Activated naive CD8-positive, alpha-beta T cell treated with anti-CD3 and anti-CD28 coated beads for 36 hours (primary cell): ENCODE measurements at regions not wholly inside any gene's neighbourhood (a gene's known extent, or its start where the extent isn't known, plus 50 kb on each side); places are given as distances from the start of the nearest gene placed in this dataset.

ENCODE experiments used
- DNase-seq: peaks from one replicate; pipeline ENCODE4 v3.0.0; 2021
- H3K27ac Mint-ChIP-seq: one replicate; pipeline ENCODE4 v1.8.0; 2022; ENCODE audit warnings: mild to moderate bottlenecking, moderate library complexity, mixed read lengths
- H3K27me3 Mint-ChIP-seq: one replicate; pipeline ENCODE4 v1.8.0; 2022; ENCODE audit warnings: mild to moderate bottlenecking, mixed read lengths
- H3K36me3 Mint-ChIP-seq: one replicate; pipeline ENCODE4 v1.8.0; 2021; ENCODE audit warnings: mild to moderate bottlenecking, mixed read lengths
- H3K4me1 Mint-ChIP-seq: one replicate; pipeline ENCODE4 v1.8.0; 2021; ENCODE audit warnings: mixed read lengths
- H3K4me3 Mint-ChIP-seq: one replicate; pipeline ENCODE4 v1.8.0; 2022; ENCODE audit warnings: mild to moderate bottlenecking, moderate library complexity, mixed read lengths
- H3K9me3 Mint-ChIP-seq: one replicate; pipeline ENCODE4 v1.8.0; 2022; ENCODE audit warnings: mixed read lengths

- Mint-ChIP-seq H3K27ac (no peak overlapping the region), H3K9me3 (no peaks in the 10 kb centered on the region), H3K27me3 (peaks cover 14% of the 10 kb centered on the region), H3K4me1 (peaks cover 4% of the 10 kb centered on the region), H3K36me3 (no peaks in the 10 kb centered on the region), H3K4me3 (no peak overlapping the region)
- no peak for DNase-seq
Observed at GRCh38 chr6:47360388-47360787, 50.7 kb upstream of the TNFRSF21 start.

- no peak overlapping the region for H3K4me3 Mint-ChIP-seq
- H3K27me3 Mint-ChIP-seq = peaks cover 11% of the 10 kb centered on the region
- H3K36me3 Mint-ChIP-seq = no peaks in the 10 kb centered on the region
- peaks cover under 1% of the 10 kb centered on the region for H3K4me1 Mint-ChIP-seq
- DNase-seq = no peak
- no peaks in the 10 kb centered on the region for H3K9me3 Mint-ChIP-seq
- no peak overlapping the region for H3K27ac Mint-ChIP-seq
Observed at GRCh38 chr6:47362857-47363461, 53.3 kb upstream of the TNFRSF21 start.

- peaks cover 5% of the 10 kb centered on the region for H3K27me3 Mint-ChIP-seq
- DNase-seq = no peak
- H3K4me3 Mint-ChIP-seq = no peak overlapping the region
- H3K36me3 Mint-ChIP-seq = no peaks in the 10 kb centered on the region
- H3K27ac Mint-ChIP-seq = no peak overlapping the region
- no peaks in the 10 kb centered on the region for H3K9me3 Mint-ChIP-seq
- no peaks in the 10 kb centered on the region for H3K4me1 Mint-ChIP-seq
Observed at GRCh38 chr6:47363736-47364135, 54.0 kb upstream of the TNFRSF21 start.

- DNase-seq = no peak
- no peaks in the 10 kb centered on the region for H3K27me3 Mint-ChIP-seq
- H3K4me1 Mint-ChIP-seq = no peaks in the 10 kb centered on the region
- H3K36me3 Mint-ChIP-seq = no peaks in the 10 kb centered on the region
- H3K4me3 Mint-ChIP-seq = no peak overlapping the region
- H3K27ac Mint-ChIP-seq = no peak overlapping the region
- H3K9me3 Mint-ChIP-seq = no peaks in the 10 kb centered on the region
Observed at GRCh38 chr6:47366335-47366890, 56.7 kb upstream of the TNFRSF21 start.

- H3K4me3 Mint-ChIP-seq = no peak overlapping the region
- H3K27ac Mint-ChIP-seq = no peak overlapping the region
- DNase-seq = no peak
- no peaks in the 10 kb centered on the region for H3K4me1 Mint-ChIP-seq
- no peaks in the 10 kb centered on the region for H3K36me3 Mint-ChIP-seq
- H3K9me3 Mint-ChIP-seq = no peaks in the 10 kb centered on the region
- peaks cover 4% of the 10 kb centered on the region for H3K27me3 Mint-ChIP-seq
Observed at GRCh38 chr6:47371139-47371869, 61.6 kb upstream of the TNFRSF21 start.

GRCh38 chr6:47371870-47372255 is 62.2 kb upstream of the TNFRSF21 start:
- no peak for DNase-seq
- no peak overlapping the region for H3K4me3 Mint-ChIP-seq
- H3K4me1 Mint-ChIP-seq = peaks cover 3% of the 10 kb centered on the region
- H3K36me3 Mint-ChIP-seq = no peaks in the 10 kb centered on the region
- H3K9me3 Mint-ChIP-seq = no peaks in the 10 kb centered on the region
- H3K27ac Mint-ChIP-seq = no peak overlapping the region
- H3K27me3 Mint-ChIP-seq = peaks cover 4% of the 10 kb centered on the region

GRCh38 chr6:47372318-47372717 is 62.6 kb upstream of the TNFRSF21 start:
- H3K36me3 Mint-ChIP-seq = no peaks in the 10 kb centered on the region
- no peaks in the 10 kb centered on the region for H3K9me3 Mint-ChIP-seq
- H3K4me1 Mint-ChIP-seq = peaks cover 6% of the 10 kb centered on the region
- no peak overlapping the region for H3K27ac Mint-ChIP-seq
- no peak for DNase-seq
- H3K4me3 Mint-ChIP-seq = no peak overlapping the region
- peaks cover 4% of the 10 kb centered on the region for H3K27me3 Mint-ChIP-seq

GRCh38 chr6:47375426-47375825 is 65.7 kb upstream of the TNFRSF21 start:
- H3K4me3 Mint-ChIP-seq = no peak overlapping the region
- H3K27ac Mint-ChIP-seq = no peak overlapping the region
- no peak for DNase-seq
- peaks cover 6% of the 10 kb centered on the region for H3K4me1 Mint-ChIP-seq
- H3K36me3 Mint-ChIP-seq = no peaks in the 10 kb centered on the region
- H3K9me3 Mint-ChIP-seq = no peaks in the 10 kb centered on the region
- H3K27me3 Mint-ChIP-seq = peaks cover 8% of the 10 kb centered on the region

GRCh38 chr6:47376930-47377329 is 67.2 kb upstream of the TNFRSF21 start:
- H3K27ac Mint-ChIP-seq = no peak overlapping the region
- peaks cover 8% of the 10 kb centered on the region for H3K27me3 Mint-ChIP-seq
- no peaks in the 10 kb centered on the region for H3K36me3 Mint-ChIP-seq
- H3K4me1 Mint-ChIP-seq = peaks cover 6% of the 10 kb centered on the region
- DNase-seq = peak; percentile 8
- H3K4me3 Mint-ChIP-seq = peak overlapping the region; percentile 40
- H3K9me3 Mint-ChIP-seq = no peaks in the 10 kb centered on the region

- peaks cover 8% of the 10 kb centered on the region for H3K27me3 Mint-ChIP-seq
- H3K4me1 Mint-ChIP-seq = peaks cover 6% of the 10 kb centered on the region
- H3K4me3 Mint-ChIP-seq = no peak overlapping the region
Observed at GRCh38 chr6:47377971-47378370, 68.3 kb upstream of the TNFRSF21 start.

GRCh38 chr6:47379328-47379727 is 69.6 kb upstream of the TNFRSF21 start:
- H3K4me3 Mint-ChIP-seq = no peak overlapping the region
- H3K9me3 Mint-ChIP-seq = no peaks in the 10 kb centered on the region
- no peaks in the 10 kb centered on the region for H3K36me3 Mint-ChIP-seq
- peaks cover 6% of the 10 kb centered on the region for H3K4me1 Mint-ChIP-seq
- no peak overlapping the region for H3K27ac Mint-ChIP-seq
- no peak for DNase-seq
- H3K27me3 Mint-ChIP-seq = peaks cover 8% of the 10 kb centered on the region

More at GRCh38 chr6:47377971-47378370, 68.3 kb upstream of the TNFRSF21 start:
- Mint-ChIP-seq H3K9me3 (no peaks in the 10 kb centered on the region), H3K27ac (no peak overlapping the region), H3K36me3 (no peaks in the 10 kb centered on the region)
- no peak for DNase-seq

GRCh38 chr6:47380251-47380650 is 70.5 kb upstream of the TNFRSF21 start:
- H3K27me3 Mint-ChIP-seq = peaks cover 8% of the 10 kb centered on the region
- H3K4me1 Mint-ChIP-seq = peaks cover 6% of the 10 kb centered on the region
- no peaks in the 10 kb centered on the region for H3K9me3 Mint-ChIP-seq
- no peak for DNase-seq
- no peaks in the 10 kb centered on the region for H3K36me3 Mint-ChIP-seq
- H3K27ac Mint-ChIP-seq = no peak overlapping the region
- no peak overlapping the region for H3K4me3 Mint-ChIP-seq

GRCh38 chr6:47381036-47381435 is 71.3 kb upstream of the TNFRSF21 start:
- Mint-ChIP-seq H3K27me3 (peaks cover 4% of the 10 kb centered on the region), H3K27ac (no peak overlapping the region), H3K4me1 (peaks cover 6% of the 10 kb centered on the region), H3K4me3 (no peak overlapping the region), H3K36me3 (no peaks in the 10 kb centered on the region), H3K9me3 (peaks cover 3% of the 10 kb centered on the region)
- DNase-seq = no peak

GRCh38 chr6:47383360-47383759 is 73.7 kb upstream of the TNFRSF21 start:
- Mint-ChIP-seq H3K9me3 (peaks cover 10% of the 10 kb centered on the region), H3K27ac (no peak overlapping the region), H3K36me3 (no peaks in the 10 kb centered on the region)

GRCh38 chr6:47391675-47392074 is 82.0 kb upstream of the TNFRSF21 start:
- no peaks in the 10 kb centered on the region for H3K4me1 Mint-ChIP-seq
- peaks cover 4% of the 10 kb centered on the region for H3K36me3 Mint-ChIP-seq
- no peak overlapping the region for H3K27ac Mint-ChIP-seq
- peaks cover 6% of the 10 kb centered on the region for H3K27me3 Mint-ChIP-seq
- no peak for DNase-seq
- H3K9me3 Mint-ChIP-seq = peaks cover 19% of the 10 kb centered on the region
- H3K4me3 Mint-ChIP-seq = no peak overlapping the region

More at GRCh38 chr6:47383360-47383759, 73.7 kb upstream of the TNFRSF21 start:
- peaks cover 2% of the 10 kb centered on the region for H3K27me3 Mint-ChIP-seq
- no peak for DNase-seq
- H3K4me1 Mint-ChIP-seq = peaks cover 1% of the 10 kb centered on the region
- H3K4me3 Mint-ChIP-seq = no peak overlapping the region

- Mint-ChIP-seq H3K36me3 (peaks cover 4% of the 10 kb centered on the region), H3K27ac (no peak overlapping the region), H3K9me3 (peaks cover 15% of the 10 kb centered on the region), H3K4me1 (no peaks in the 10 kb centered on the region), H3K27me3 (peaks cover 6% of the 10 kb centered on the region), H3K4me3 (no peak overlapping the region)
- no peak for DNase-seq
Observed at GRCh38 chr6:47392251-47392650, 82.5 kb upstream of the TNFRSF21 start.
